ENCODE measurements at regions not wholly inside any gene's neighbourhood (a gene's known extent, or its start where the extent isn't known, plus 50 kb on each side); places are given as distances from the start of the nearest gene placed in this dataset.

DNA sequence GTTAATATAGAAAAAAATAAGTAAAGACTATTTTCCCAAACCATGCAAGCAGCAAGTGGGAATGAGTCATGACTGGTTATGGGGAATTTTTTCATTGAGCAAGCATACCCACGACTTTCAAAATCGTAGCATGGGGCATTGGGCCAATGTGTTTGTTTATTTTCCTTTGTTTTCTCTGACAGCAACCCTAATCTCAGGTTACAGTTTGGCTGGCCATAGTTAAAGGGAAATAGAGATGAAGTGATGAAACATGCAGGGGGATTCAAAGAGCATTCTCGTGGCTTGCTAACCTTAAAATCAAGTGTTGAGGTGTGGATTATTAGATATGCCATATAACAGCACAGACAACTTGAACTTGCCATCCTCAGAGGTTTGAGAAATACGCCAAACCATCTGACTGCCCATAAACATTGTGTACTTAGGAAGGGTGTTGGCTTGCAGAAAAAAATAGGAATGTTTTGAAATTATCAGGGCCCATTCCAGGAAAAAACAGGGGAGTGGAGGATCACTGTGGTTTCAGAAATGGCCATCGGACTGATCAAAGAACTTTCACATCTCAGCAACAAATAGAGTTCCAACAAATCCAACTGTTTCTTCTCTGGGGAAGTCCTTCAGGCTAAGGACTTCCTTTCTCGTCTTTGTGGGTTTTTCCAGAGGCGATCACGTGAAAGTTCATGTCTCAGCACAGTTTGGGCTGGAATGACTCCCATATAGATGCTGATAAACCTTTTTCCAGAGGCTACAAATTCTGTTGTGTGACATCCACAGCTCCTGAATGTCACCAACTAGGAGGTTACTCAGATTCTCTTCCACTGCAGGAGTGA lies 259.1 kb downstream of the SYK start:
- FAIRE-seq (no peak), DNase-seq (ENCODE audit: extremely low spot score, insufficient read length, low read depth) (no peak)

GRCh38 chr9:91061506-91061905 lies 259.9 kb downstream of the SYK start:
- no peak for FAIRE-seq
- DNase-seq (ENCODE audit: extremely low spot score, insufficient read length, low read depth) = no peak

- FAIRE-seq (no peak), DNase-seq (ENCODE audit: extremely low spot score, insufficient read length, low read depth) (no peak)
Observed at GRCh38 chr9:91062281-91062680, 260.7 kb downstream of the SYK start.

DNA sequence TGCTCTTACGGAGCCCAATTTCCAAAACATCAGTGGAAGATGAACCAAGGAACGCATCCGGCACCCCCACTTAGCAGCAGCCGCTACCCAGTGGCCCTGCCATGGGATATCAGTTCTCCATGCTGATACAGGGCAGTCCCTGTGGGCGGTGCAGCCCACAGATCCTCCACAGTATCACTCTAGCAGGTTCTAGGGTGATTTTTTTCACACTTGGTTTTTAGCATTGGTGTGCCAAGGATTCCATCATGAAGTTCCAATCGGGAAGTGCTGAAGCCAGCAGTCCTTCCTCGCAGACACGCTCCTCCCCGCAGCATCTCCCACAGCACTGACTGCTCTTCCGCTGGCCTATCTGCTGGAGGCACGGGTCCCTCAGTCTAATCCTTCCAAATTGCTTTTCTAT lies 261.9 kb downstream of the SYK start:
- no peak for FAIRE-seq
- DNase-seq (ENCODE audit: extremely low spot score, insufficient read length, low read depth) = no peak

GRCh38 chr9:91065231-91066041 lies 263.8 kb downstream of the SYK start:
- FAIRE-seq (no peak), DNase-seq (ENCODE audit: extremely low spot score, insufficient read length, low read depth) (no peak)

DNA sequence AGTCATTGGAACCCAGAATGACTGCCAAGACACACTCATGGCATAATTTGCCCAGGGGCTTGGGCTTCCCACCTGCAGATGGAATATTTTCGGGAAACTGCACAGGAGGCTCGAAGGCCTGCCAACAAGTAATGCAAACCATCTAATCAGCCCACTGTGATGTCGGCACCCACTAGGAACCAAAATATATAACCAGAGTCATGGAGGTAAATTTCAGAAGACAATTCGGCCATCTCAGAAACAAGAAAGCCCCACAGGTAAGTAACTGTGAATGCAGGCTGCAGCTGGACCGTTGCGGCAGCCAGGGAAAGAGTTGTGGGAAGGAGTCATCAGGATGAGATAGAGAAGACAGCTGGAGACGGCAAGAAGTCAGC lies 264.4 kb downstream of the SYK start:
- DNase-seq (ENCODE audit: extremely low spot score, insufficient read length, low read depth) (no peak), FAIRE-seq (no peak)

GRCh38 chr9:91066856-91067255 lies 265.2 kb downstream of the SYK start:
- no peak for FAIRE-seq
- no peak for DNase-seq (ENCODE audit: extremely low spot score, insufficient read length, low read depth)

- FAIRE-seq (no peak), DNase-seq (ENCODE audit: extremely low spot score, insufficient read length, low read depth) (no peak)
Observed at GRCh38 chr9:91067306-91067860, 265.8 kb downstream of the SYK start.

DNA sequence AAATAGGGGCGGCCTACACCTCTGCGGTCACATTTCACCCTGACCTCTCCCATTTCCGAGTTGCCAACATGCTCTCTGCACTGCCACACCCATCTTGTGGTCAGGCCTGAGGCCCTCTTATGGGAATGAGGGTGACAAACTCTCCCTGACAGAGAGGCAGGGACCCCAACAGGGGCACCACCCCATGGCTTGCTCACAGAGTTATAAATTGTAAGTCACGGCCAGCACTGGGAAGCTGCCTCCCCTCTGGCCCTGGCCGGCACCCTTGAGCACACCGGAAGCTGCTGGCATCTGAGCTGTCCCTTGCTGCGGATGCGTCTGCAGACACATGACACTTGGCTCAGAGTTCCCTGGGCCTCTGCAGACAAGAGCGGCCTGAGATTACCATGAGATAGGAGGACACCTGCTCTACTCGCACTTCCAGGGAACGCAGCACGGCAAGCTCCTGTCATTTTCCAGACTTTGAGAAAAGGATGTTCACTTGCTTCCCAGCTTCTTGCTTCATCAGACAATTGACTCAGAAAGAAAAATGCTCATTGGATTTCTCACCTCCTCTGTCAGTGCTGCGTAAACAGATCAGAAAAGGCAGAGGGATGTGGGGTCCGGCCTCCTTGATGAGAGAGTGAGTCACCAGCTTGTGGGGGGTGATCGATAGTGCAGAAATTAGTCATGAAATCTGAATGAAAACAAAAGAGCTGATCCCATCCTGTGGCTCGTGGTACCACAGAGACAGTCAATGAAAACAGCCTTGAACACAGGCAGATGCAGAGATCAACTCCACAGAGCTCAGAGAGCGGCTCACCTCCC lies 269.8 kb downstream of the SYK start:
- DNase-seq (ENCODE audit: extremely low spot score, insufficient read length, low read depth) (no peak), FAIRE-seq (no peak)

DNA sequence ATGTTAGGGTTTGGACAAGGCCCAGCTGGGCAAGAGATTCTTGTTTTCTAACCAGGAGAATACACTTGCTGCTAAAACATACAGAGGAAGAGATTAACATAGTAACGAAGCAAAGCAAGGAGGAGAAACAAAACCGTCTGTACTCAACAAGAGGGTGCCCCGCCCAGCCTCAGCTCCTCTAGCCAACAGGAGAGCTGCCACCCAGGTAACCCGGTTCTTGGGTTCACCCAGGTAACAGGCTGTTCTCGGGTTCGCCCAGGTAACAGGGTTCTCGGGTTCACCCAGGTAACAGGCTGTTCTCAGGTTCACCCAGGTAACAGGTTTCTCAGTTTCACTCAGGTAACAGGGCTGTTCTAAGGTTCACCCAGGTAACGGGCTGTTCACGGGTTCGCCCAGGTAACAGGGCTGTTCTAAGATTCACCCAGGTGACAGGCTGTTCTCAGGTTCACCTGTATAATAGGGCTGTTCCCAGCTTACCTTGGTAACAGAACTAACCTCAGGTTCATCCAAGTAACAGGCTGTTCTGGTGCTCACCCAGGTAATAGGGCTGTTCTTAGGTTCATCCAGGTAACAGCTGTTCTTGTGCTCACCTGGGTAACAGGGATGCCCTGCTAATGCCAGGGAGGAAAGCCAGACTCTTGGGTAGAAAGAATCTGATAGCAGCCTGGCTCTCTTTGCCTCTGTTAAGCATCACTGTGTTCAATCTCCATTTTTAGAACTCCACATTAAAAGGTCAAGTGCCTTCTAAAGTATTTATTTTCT lies 271.6 kb downstream of the SYK start:
- FAIRE-seq (no peak), DNase-seq (ENCODE audit: extremely low spot score, insufficient read length, low read depth) (no peak)

GRCh38 chr9:91073811-91074771 lies 272.5 kb downstream of the SYK start:
- FAIRE-seq (no peak), DNase-seq (ENCODE audit: extremely low spot score, insufficient read length, low read depth) (no peak)

- DNase-seq (ENCODE audit: extremely low spot score, insufficient read length, low read depth) = no peak
- FAIRE-seq = no peak
Observed at GRCh38 chr9:91074866-91075265, 273.2 kb downstream of the SYK start.

DNA sequence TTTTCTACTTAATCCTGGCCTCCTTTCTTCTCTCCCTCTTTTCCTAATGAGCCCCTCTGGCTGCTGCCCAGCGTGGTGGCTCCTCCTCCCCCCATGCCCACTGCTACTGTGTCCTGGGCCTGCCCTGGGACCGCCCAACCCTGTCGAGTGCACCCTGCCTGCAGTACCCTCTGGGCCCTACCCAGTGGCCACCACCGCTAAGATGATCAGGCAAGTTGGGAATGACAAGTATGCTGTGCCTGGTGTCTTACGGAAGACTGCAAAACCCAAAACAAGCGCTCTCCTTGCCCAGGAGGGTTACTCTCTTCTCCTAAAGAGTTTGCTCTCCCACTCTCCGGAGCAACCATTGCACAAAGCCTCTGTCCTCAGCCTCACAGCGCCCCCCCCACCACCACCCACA lies 273.7 kb downstream of the SYK start:
- DNase-seq (ENCODE audit: extremely low spot score, insufficient read length, low read depth) = no peak
- no peak for FAIRE-seq

- DNase-seq (ENCODE audit: extremely low spot score, insufficient read length, low read depth) = no peak
- no peak for FAIRE-seq
Observed at GRCh38 chr9:91077624-91078368, 276.2 kb downstream of the SYK start.

- FAIRE-seq (no peak), DNase-seq (ENCODE audit: extremely low spot score, insufficient read length, low read depth) (no peak)
Observed at GRCh38 chr9:91078369-91078695, 276.7 kb downstream of the SYK start.

DNA sequence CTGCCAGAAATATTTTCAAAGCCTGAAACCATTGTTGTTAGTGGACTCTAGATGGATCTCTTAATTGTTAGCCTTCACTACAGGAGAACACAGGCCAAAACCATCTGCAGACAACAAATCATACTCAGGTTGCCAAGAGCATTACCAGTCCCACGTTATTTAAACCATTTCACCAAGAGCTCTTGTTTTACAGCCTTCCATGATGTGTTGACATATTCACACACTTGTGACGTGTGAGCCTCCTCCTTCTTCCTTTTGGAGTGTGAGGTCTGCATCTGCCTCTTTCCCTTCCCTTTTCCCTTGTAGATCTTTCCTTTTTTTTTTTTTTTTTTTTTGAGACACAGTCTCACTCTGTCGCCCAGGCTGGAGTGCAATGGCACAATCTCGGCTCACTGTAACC lies 279.0 kb downstream of the AUH start:
- DNase-seq (ENCODE audit: extremely low spot score, insufficient read length, low read depth) (no peak), FAIRE-seq (no peak)

GRCh38 chr9:91084896-91085516 lies 276.7 kb downstream of the AUH start:
- no peak for DNase-seq (ENCODE audit: extremely low spot score, insufficient read length, low read depth)
- no peak for FAIRE-seq

Measured in GM18507 (cell line).